Chondrocyte (in vitro differentiated cells): ENCODE measurements at regions not wholly inside any gene's neighbourhood (a gene's known extent, or its start where the extent isn't known, plus 50 kb on each side); places are given as distances from the start of the nearest gene placed in this dataset.

ENCODE experiments used
- DNase-seq: peaks from one replicate; pipeline ENCODE4 v3.0.0; 2021; ENCODE audit warnings: mixed read lengths, low spot score
- H3K27ac Mint-ChIP-seq: one replicate; pipeline ENCODE4 v1.8.0; 2021; ENCODE audit warnings: mild to moderate bottlenecking, moderate library complexity, mixed read lengths; ENCODE audit not compliant: unreplicated experiment
- H3K27me3 Mint-ChIP-seq: 2 replicates; pipeline ENCODE4 v1.8.0; 2021; ENCODE audit warnings: low read depth, mixed read lengths
- H3K36me3 Mint-ChIP-seq: 2 replicates; pipeline ENCODE4 v1.8.0; 2021; ENCODE audit warnings: low read depth, mixed read lengths
- H3K4me1 Mint-ChIP-seq: 2 replicates; pipeline ENCODE4 v1.8.0; 2021; ENCODE audit warnings: low read depth, mild to moderate bottlenecking, mixed read lengths
- H3K4me3 Mint-ChIP-seq: one replicate; pipeline ENCODE4 v1.8.0; 2021; ENCODE audit warnings: mild to moderate bottlenecking, moderate library complexity, mixed read lengths; ENCODE audit not compliant: unreplicated experiment
- H3K9me3 Mint-ChIP-seq: 2 replicates; pipeline ENCODE4 v1.8.0; 2021; ENCODE audit warnings: low read depth, mixed read lengths
- CTCF ChIP-seq: fragments of 200-600 bp; sonication (generic); IDR thresholded peaks from 2 replicates; pipeline ENCODE4 v1.5.0; 2021; ENCODE audit warnings: antibody characterized with exemption, mild to moderate bottlenecking, moderate library complexity

- peak; percentile 81 for DNase-seq
- Mint-ChIP-seq H3K4me1 (peaks cover 27% of the 10 kb centered on the region), H3K27ac (no peak overlapping the region), H3K36me3 (no peaks in the 10 kb centered on the region), H3K9me3 (no peaks in the 10 kb centered on the region), H3K4me3 (no peak overlapping the region), H3K27me3 (peaks cover 1% of the 10 kb centered on the region)
- no peak for TF ChIP-seq CTCF
Measured at GRCh38 chr22:48351376-48352085, 1476.1 kb downstream of the BRD1 start.

GRCh38 chr22:48350456-48350855 is 1477.2 kb downstream of the BRD1 start:
- no peak overlapping the region for H3K27ac Mint-ChIP-seq
- H3K4me1 Mint-ChIP-seq, result peaks cover 27% of the 10 kb centered on the region
- no peak for DNase-seq
- H3K36me3 Mint-ChIP-seq, result no peaks in the 10 kb centered on the region
- no peaks in the 10 kb centered on the region for H3K27me3 Mint-ChIP-seq
- TF ChIP-seq CTCF, result no peak
- no peaks in the 10 kb centered on the region for H3K9me3 Mint-ChIP-seq
- H3K4me3 Mint-ChIP-seq, result no peak overlapping the region

GRCh38 chr22:48348855-48349254 is 1478.8 kb downstream of the BRD1 start:
- Mint-ChIP-seq H3K9me3 (no peaks in the 10 kb centered on the region), H3K36me3 (no peaks in the 10 kb centered on the region), H3K4me1 (peaks cover 19% of the 10 kb centered on the region), H3K27me3 (no peaks in the 10 kb centered on the region), H3K4me3 (no peak overlapping the region), H3K27ac (no peak overlapping the region)
- DNase-seq, result no peak
- TF ChIP-seq CTCF, result no peak

- H3K36me3 Mint-ChIP-seq, result no peaks in the 10 kb centered on the region
- H3K27me3 Mint-ChIP-seq, result no peaks in the 10 kb centered on the region
- TF ChIP-seq CTCF, result no peak
- peak; percentile 57 for DNase-seq
- peaks cover 5% of the 10 kb centered on the region for H3K4me1 Mint-ChIP-seq
- H3K4me3 Mint-ChIP-seq, result no peak overlapping the region
- no peaks in the 10 kb centered on the region for H3K9me3 Mint-ChIP-seq
- H3K27ac Mint-ChIP-seq, result no peak overlapping the region
Measured at GRCh38 chr22:48347311-48347710, 1480.4 kb downstream of the BRD1 start.

GRCh38 chr22:48346911-48347310 is 1480.8 kb downstream of the BRD1 start:
- no peak overlapping the region for H3K4me3 Mint-ChIP-seq
- no peaks in the 10 kb centered on the region for H3K9me3 Mint-ChIP-seq
- H3K27ac Mint-ChIP-seq, result no peak overlapping the region
- no peaks in the 10 kb centered on the region for H3K36me3 Mint-ChIP-seq
- DNase-seq, result peak; percentile 48
- H3K27me3 Mint-ChIP-seq, result no peaks in the 10 kb centered on the region
- peaks cover 5% of the 10 kb centered on the region for H3K4me1 Mint-ChIP-seq
- no peak for TF ChIP-seq CTCF
